Neural cell (in vitro differentiated cells): ENCODE measurements at regions not wholly inside any gene's neighbourhood (a gene's known extent, or its start where the extent isn't known, plus 50 kb on each side); places are given as distances from the start of the nearest gene placed in this dataset.

ENCODE experiments used
- H2AFZ ChIP-seq: fragments of 200-600, 300-800 bp; sonication (generic), shearing (Covaris generic); 2 replicates; pipeline ENCODE4 v1.6.0; 2014; ENCODE audit warnings: low read depth, mild to moderate bottlenecking, antibody characterized with exemption, low read length, moderate library complexity
- H3F3A ChIP-seq: fragments of 200-600 bp; shearing (Covaris generic); 2 replicates; pipeline ENCODE4 v1.6.1; 2016; ENCODE audit warnings: mild to moderate bottlenecking, moderate library complexity, mixed read lengths, antibody characterized with exemption, low read length; ENCODE audit not compliant: insufficient read depth, poor library complexity, severe bottlenecking
- H3K27ac ChIP-seq: fragments of 200-600, 300-800 bp; sonication (generic), shearing (Covaris generic); 2 replicates; pipeline ENCODE4 v1.5.1; 2014; ENCODE audit warnings: mild to moderate bottlenecking, low read length, moderate library complexity
- H3K27me3 ChIP-seq: fragments of 300-800, 200-600 bp; sonication (generic), shearing (Covaris generic); 2 replicates; pipeline ENCODE4 v1.6.0; 2014; ENCODE audit warnings: mild to moderate bottlenecking, low read depth, low read length, moderate library complexity; ENCODE audit not compliant: insufficient read depth
- H3K36me3 ChIP-seq: fragments of 300-800, 200-600 bp; sonication (generic), shearing (Covaris generic); 2 replicates; pipeline ENCODE4 v1.5.1; 2014; ENCODE audit warnings: mild to moderate bottlenecking, antibody characterized with exemption, low read length, moderate library complexity; ENCODE audit not compliant: insufficient read depth
- H3K4me2 ChIP-seq: fragments of 300-800, 200-600 bp; sonication (generic), shearing (Covaris generic); 2 replicates; pipeline ENCODE4 v1.6.0; 2014; ENCODE audit warnings: mild to moderate bottlenecking, low read length
- H3K4me3 ChIP-seq: fragments of 300-800, 200-600 bp; sonication (generic), shearing (Covaris generic); 2 replicates; pipeline ENCODE4 v1.5.1; 2014; ENCODE audit warnings: mild to moderate bottlenecking, low read length, moderate library complexity
- H3K79me2 ChIP-seq: fragments of 200-600 bp; shearing (Covaris generic); replicated peaks from 2 replicates; pipeline ENCODE4 v1.6.0; 2014; ENCODE audit warnings: mild to moderate bottlenecking, low read length, moderate library complexity; ENCODE audit not compliant: insufficient read depth
- H3K9ac ChIP-seq: fragments of 300-800, 200-600 bp; sonication (generic), shearing (Covaris generic); 2 replicates; pipeline ENCODE4 v1.6.1; 2016; ENCODE audit warnings: mild to moderate bottlenecking, low read length, mixed read lengths
- H3K9me2 ChIP-seq: fragments of 200-600 bp; shearing (Covaris generic); 2 replicates; pipeline ENCODE4 v1.6.1; 2016; ENCODE audit warnings: mild to moderate bottlenecking, low read length, mixed read lengths; ENCODE audit not compliant: insufficient read depth
- H3K9me3 ChIP-seq: fragments of 200-600, 300-800 bp; sonication (generic), shearing (Covaris generic); 2 replicates; pipeline ENCODE4 v1.6.1; 2016; ENCODE audit warnings: mild to moderate bottlenecking, mixed run types, low read length, moderate library complexity, mixed read lengths
- H4K20me1 ChIP-seq: fragments of 200-600 bp; shearing (Covaris generic); 2 replicates; pipeline ENCODE4 v1.6.1; 2016; ENCODE audit warnings: mild to moderate bottlenecking, mixed run types; ENCODE audit not compliant: insufficient read depth
- EP300 ChIP-seq: fragments of 450-650 bp; conservative IDR thresholded peaks from 2 replicates; pipeline ENCODE4 v1.6.1; 2014; ENCODE audit warnings: antibody characterized with exemption, mild to moderate bottlenecking, moderate library complexity; ENCODE audit not compliant: poor library complexity, severe bottlenecking
- EZH2 ChIP-seq: fragments of 200-600, 300-800 bp; shearing (Covaris generic), sonication (generic); IDR thresholded peaks from 2 replicates; pipeline ENCODE4 v1.6.1; 2014; ENCODE audit warnings: antibody characterized with exemption, low read length, borderline replicate concordance, mild to moderate bottlenecking; ENCODE audit not compliant: insufficient read depth, poor library complexity, severe bottlenecking
- MXI1 ChIP-seq: fragments of 450-650 bp; conservative IDR thresholded peaks from 2 replicates; pipeline ENCODE4 v1.6.1; 2014; ENCODE audit warnings: antibody characterized with exemption, mild to moderate bottlenecking; ENCODE audit not compliant: poor library complexity, severe bottlenecking
- POLR2AphosphoS5 ChIP-seq: IDR thresholded peaks from 2 replicates; pipeline ENCODE4 v1.6.1; 2012
- RAD21 ChIP-seq: fragments of 450-650 bp; conservative IDR thresholded peaks from 2 replicates; pipeline ENCODE4 v1.6.1; 2014; ENCODE audit warnings: antibody characterized with exemption, mild to moderate bottlenecking, moderate library complexity
- SMC3 ChIP-seq: fragments of 450-650 bp; conservative IDR thresholded peaks from 2 replicates; pipeline ENCODE4 v1.6.1; 2014; ENCODE audit warnings: antibody characterized with exemption, mild to moderate bottlenecking, moderate library complexity; ENCODE audit not compliant: poor library complexity
- TAF1 ChIP-seq: IDR thresholded peaks from 2 replicates; pipeline ENCODE4 v1.6.1; 2012; ENCODE audit warnings: low read depth
- TF ChIP-seq, protein P1 (sequence below): IDR thresholded peaks from 2 replicates; pipeline ENCODE4 v1.6.1; 2012; ENCODE audit warnings: borderline replicate concordance
- TF ChIP-seq, protein P2 (sequence below): fragments of 450-650 bp; IDR thresholded peaks from 2 replicates; pipeline ENCODE4 v1.5.1; 2014; ENCODE audit warnings: antibody characterized with exemption, mild to moderate bottlenecking, moderate library complexity; ENCODE audit not compliant: poor library complexity, severe bottlenecking

DNA sequence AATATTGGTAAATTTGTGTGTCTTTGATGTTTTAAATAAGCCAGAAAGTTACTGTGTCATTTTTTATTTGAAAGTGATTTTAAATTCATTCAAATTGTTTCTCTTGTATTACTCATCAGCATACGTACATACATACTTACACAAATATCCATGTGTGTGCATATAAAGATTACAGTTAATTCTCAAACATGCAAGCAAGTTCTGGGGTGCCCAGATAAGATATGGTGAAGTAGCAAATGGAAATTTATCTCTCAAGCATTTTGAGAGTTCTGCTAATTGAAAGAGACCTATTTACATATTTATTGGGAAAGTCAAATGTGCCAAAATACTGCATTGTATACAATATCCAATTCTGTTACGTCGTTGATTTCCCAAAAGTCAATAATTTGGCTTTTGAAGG lies 1024.0 kb upstream of the CNTN5 start:
- Histone ChIP-seq H3K9me3 (no peaks in the 10 kb centered on the region), H3K9me2 (no peaks in the 10 kb centered on the region), H3K27me3 (no peaks in the 10 kb centered on the region), H3F3A (no peaks in the 10 kb centered on the region), H3K4me3 (no peak overlapping the region), H3K79me2 (no peaks in the 10 kb centered on the region), H3K4me2 (no peak overlapping the region), H3K27ac (no peak overlapping the region), H3K36me3 (no peaks in the 10 kb centered on the region), H3K9ac (no peak overlapping the region), H4K20me1 (no peaks in the 10 kb centered on the region), H2AFZ (no peak overlapping the region)
- TF ChIP-seq MXI1 (no peak), RAD21 (no peak), EP300 (no peak), EZH2 (no peak), TAF1 (no peak)
- TF ChIP-seq, protein P1, sequence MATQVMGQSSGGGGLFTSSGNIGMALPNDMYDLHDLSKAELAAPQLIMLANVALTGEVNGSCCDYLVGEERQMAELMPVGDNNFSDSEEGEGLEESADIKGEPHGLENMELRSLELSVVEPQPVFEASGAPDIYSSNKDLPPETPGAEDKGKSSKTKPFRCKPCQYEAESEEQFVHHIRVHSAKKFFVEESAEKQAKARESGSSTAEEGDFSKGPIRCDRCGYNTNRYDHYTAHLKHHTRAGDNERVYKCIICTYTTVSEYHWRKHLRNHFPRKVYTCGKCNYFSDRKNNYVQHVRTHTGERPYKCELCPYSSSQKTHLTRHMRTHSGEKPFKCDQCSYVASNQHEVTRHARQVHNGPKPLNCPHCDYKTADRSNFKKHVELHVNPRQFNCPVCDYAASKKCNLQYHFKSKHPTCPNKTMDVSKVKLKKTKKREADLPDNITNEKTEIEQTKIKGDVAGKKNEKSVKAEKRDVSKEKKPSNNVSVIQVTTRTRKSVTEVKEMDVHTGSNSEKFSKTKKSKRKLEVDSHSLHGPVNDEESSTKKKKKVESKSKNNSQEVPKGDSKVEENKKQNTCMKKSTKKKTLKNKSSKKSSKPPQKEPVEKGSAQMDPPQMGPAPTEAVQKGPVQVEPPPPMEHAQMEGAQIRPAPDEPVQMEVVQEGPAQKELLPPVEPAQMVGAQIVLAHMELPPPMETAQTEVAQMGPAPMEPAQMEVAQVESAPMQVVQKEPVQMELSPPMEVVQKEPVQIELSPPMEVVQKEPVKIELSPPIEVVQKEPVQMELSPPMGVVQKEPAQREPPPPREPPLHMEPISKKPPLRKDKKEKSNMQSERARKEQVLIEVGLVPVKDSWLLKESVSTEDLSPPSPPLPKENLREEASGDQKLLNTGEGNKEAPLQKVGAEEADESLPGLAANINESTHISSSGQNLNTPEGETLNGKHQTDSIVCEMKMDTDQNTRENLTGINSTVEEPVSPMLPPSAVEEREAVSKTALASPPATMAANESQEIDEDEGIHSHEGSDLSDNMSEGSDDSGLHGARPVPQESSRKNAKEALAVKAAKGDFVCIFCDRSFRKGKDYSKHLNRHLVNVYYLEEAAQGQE: no peak
- TF ChIP-seq, protein P2, sequence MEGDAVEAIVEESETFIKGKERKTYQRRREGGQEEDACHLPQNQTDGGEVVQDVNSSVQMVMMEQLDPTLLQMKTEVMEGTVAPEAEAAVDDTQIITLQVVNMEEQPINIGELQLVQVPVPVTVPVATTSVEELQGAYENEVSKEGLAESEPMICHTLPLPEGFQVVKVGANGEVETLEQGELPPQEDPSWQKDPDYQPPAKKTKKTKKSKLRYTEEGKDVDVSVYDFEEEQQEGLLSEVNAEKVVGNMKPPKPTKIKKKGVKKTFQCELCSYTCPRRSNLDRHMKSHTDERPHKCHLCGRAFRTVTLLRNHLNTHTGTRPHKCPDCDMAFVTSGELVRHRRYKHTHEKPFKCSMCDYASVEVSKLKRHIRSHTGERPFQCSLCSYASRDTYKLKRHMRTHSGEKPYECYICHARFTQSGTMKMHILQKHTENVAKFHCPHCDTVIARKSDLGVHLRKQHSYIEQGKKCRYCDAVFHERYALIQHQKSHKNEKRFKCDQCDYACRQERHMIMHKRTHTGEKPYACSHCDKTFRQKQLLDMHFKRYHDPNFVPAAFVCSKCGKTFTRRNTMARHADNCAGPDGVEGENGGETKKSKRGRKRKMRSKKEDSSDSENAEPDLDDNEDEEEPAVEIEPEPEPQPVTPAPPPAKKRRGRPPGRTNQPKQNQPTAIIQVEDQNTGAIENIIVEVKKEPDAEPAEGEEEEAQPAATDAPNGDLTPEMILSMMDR: no peak

DNA sequence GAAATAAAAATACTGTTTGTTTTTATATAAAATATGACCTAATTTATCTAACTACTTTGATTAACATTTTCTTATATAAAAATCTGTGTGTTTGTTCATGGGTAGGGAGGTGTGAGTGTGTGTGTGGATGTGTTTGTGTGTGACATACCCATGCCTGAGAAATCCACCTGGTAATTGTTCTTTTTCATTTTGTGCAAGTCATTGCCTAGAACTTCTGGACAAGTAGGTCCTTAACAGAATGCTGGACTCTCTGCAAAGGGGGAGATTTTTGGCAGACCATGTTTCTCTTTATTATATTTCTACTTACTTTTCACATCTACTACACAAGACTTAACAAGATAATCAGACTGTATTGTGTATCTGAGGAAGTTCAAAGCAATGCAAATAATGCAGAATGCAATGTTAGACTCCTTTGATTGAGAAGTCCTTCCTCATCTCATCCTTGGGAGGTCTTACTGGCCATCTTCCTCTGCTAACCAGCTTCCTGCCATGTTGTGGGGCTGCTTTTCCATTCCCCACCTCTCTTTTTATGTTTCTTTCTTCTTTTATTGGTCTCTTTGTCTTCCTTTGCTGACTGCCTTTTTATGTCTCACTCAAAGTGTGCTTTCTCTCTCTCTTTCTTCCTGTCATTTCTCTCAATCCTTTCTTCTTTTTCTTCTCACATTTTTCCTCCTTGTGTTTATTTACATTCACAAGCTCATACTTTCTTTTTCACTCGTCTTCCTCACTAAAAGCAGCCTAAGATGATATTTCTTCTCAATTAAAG lies 1017.0 kb upstream of the CNTN5 start:
- H3K9me2 ChIP-seq: no peaks in the 10 kb centered on the region
- H3K4me3 ChIP-seq: no peak overlapping the region
- no peak overlapping the region for H3K4me2 ChIP-seq
- TF ChIP-seq MXI1: no peak
- TF ChIP-seq EP300: no peak
- TF ChIP-seq RAD21: no peak
- no peak for TF ChIP-seq SMC3
- no peak for TF ChIP-seq TAF1
- TF ChIP-seq POLR2AphosphoS5: no peak
- TF ChIP-seq EZH2: no peak
- TF ChIP-seq, protein P1: no peak
- TF ChIP-seq, protein P2: no peak
- no peaks in the 10 kb centered on the region for H3K79me2 ChIP-seq
- no peak overlapping the region for H3K9ac ChIP-seq
- H4K20me1 ChIP-seq: no peaks in the 10 kb centered on the region
- H2AFZ ChIP-seq: no peak overlapping the region
- no peaks in the 10 kb centered on the region for H3K36me3 ChIP-seq
- no peak overlapping the region for H3K27ac ChIP-seq
- no peaks in the 10 kb centered on the region for H3K9me3 ChIP-seq
- H3K27me3 ChIP-seq: no peaks in the 10 kb centered on the region
- no peaks in the 10 kb centered on the region for H3F3A ChIP-seq
